ENCODE measurements at regions not wholly inside any gene's neighbourhood (a gene's known extent, or its start where the extent isn't known, plus 50 kb on each side); places are given as distances from the start of the nearest gene placed in this dataset.
A peak's percentile ranks its signal among the peaks of the same experiment; 100 is the strongest.

DNA sequence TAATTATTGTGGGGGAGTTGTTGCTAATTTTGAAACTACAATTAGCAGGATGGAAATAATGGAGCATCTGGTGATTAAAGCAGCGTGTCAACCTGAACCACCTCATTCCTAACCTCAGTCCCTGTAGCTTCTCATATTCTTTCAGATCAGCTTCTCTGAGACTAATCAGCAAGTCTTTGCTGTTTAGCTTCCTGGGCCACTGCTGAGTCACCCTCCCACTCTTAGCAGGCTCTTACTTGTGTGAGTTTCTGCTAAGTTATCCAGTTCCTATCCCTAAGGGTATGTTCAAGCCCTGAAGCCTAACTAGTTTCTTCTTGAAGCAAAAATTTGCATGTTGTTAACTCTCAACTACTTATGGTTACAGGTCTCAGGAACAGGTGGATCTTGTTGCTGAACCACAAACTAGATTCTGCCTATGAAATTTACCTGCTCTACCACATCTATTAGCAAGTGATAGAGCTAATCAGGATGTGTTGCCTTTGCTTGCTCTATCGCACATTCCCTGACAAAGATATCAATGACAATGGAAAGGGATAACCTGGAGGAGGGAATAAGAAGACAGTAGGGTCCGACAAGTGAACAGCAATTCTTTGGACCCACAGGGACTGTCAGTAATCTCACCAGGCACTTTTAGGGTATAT, 134.2 kb downstream of the EIF4E start:
- no peak for DNase-seq (ENCODE audit: low spot score in 2 of 2)
- Histone ChIP-seq H3K4me1 (no peaks in the 10 kb centered on the region), H3K36me3 (no peaks in the 10 kb centered on the region), H3K9me3 (no peaks in the 10 kb centered on the region), H3K27me3 (no peaks in the 10 kb centered on the region), H3K4me3 (no peak overlapping the region), H3K27ac (peak overlapping the region; percentile 10)
- TF ChIP-seq POLR2AphosphoS5 (IDR thresholded peaks at IDR 0.05) (no peak), POLR2A (IDR thresholded peaks at IDR 0.05) (no peak), CTCF (IDR thresholded peaks at IDR 0.05) (no peak), EP300 (IDR thresholded peaks at IDR 0.05) (no peak)
- WGBS, result 79% methylated on average over 3 of the region's 3 CpGs

- TF ChIP-seq POLR2AphosphoS5 (IDR thresholded peaks at IDR 0.05), result no peak
- no peak for TF ChIP-seq EP300 (IDR thresholded peaks at IDR 0.05)
- no peak for TF ChIP-seq CTCF (IDR thresholded peaks at IDR 0.05)
- TF ChIP-seq POLR2A (IDR thresholded peaks at IDR 0.05), result no peak
- Histone ChIP-seq H3K36me3 (no peaks in the 10 kb centered on the region), H3K4me1 (no peaks in the 10 kb centered on the region), H3K27me3 (no peaks in the 10 kb centered on the region), H3K27ac (peak overlapping the region; percentile 55), H3K9me3 (no peaks in the 10 kb centered on the region), H3K4me3 (no peak overlapping the region)
- 75% methylated on average over 3 of the region's 3 CpGs for WGBS
- no peak for DNase-seq (ENCODE audit: low spot score in 2 of 2)
These were observed 135.2 kb upstream of the TSPAN5 start for GRCh38 chr4:98793658-98794057.

DNA sequence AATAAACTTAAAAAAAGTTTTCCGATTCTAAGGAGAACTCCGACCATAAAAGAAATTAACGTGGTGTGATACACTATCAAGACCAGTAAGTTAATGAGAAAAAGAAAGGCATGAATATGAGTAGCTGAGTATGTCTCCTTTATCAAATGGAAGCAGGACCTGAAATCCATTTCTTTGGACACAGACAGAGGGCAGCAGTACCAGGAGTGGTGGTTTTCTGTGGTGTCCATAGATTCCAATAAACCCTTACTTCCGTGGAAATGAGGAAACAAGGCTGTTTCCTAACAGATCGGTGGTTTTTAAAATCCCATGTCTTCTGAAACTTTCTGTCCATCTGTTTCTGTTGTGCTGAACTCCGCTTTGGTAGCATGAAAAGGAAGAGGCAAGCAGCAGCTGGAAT, 128.5 kb upstream of the TSPAN5 start:
- TF ChIP-seq POLR2A (IDR thresholded peaks at IDR 0.05) (no peak), EP300 (IDR thresholded peaks at IDR 0.05) (no peak), POLR2AphosphoS5 (IDR thresholded peaks at IDR 0.05) (no peak), CTCF (IDR thresholded peaks at IDR 0.05) (no peak)
- no peaks in the 10 kb centered on the region for H3K4me1 ChIP-seq
- H3K9me3 ChIP-seq, result no peaks in the 10 kb centered on the region
- H3K27ac ChIP-seq, result no peak overlapping the region
- WGBS, result 67% methylated on average over 6 of the region's 6 CpGs
- no peak for DNase-seq (ENCODE audit: low spot score in 2 of 2)
- no peak overlapping the region for H3K4me3 ChIP-seq
- no peaks in the 10 kb centered on the region for H3K27me3 ChIP-seq
- no peaks in the 10 kb centered on the region for H3K36me3 ChIP-seq

GRCh38 chr4:98784947-98785706, 126.7 kb upstream of the TSPAN5 start:
- TF ChIP-seq POLR2AphosphoS5 (IDR thresholded peaks at IDR 0.05), result no peak
- no peak for TF ChIP-seq EP300 (IDR thresholded peaks at IDR 0.05)
- TF ChIP-seq CTCF (IDR thresholded peaks at IDR 0.05), result no peak
- no peak for TF ChIP-seq POLR2A (IDR thresholded peaks at IDR 0.05)

GRCh38 chr4:98781641-98782357, 123.4 kb upstream of the TSPAN5 start:
- no peaks in the 10 kb centered on the region for H3K9me3 ChIP-seq
- H3K27ac ChIP-seq, result no peak overlapping the region
- no peak overlapping the region for H3K4me3 ChIP-seq
- no peaks in the 10 kb centered on the region for H3K4me1 ChIP-seq
- H3K36me3 ChIP-seq, result no peaks in the 10 kb centered on the region
- TF ChIP-seq EP300 (IDR thresholded peaks at IDR 0.05), result no peak
- TF ChIP-seq POLR2A (IDR thresholded peaks at IDR 0.05), result no peak
- TF ChIP-seq POLR2AphosphoS5 (IDR thresholded peaks at IDR 0.05), result no peak
- TF ChIP-seq CTCF (IDR thresholded peaks at IDR 0.05), result no peak
- 56% methylated on average over 5 of the region's 5 CpGs for WGBS
- H3K27me3 ChIP-seq, result no peaks in the 10 kb centered on the region
- no peak for DNase-seq (ENCODE audit: low spot score in 2 of 2)

More at GRCh38 chr4:98784947-98785706, 126.7 kb upstream of the TSPAN5 start:
- H3K4me3 ChIP-seq, result no peak overlapping the region
- WGBS, result 77% methylated on average over 4 of the region's 4 CpGs
- DNase-seq (ENCODE audit: low spot score in 2 of 2), result no peak
- no peaks in the 10 kb centered on the region for H3K9me3 ChIP-seq
- H3K4me1 ChIP-seq, result no peaks in the 10 kb centered on the region
- no peaks in the 10 kb centered on the region for H3K27me3 ChIP-seq
- H3K36me3 ChIP-seq, result no peaks in the 10 kb centered on the region
- H3K27ac ChIP-seq, result no peak overlapping the region

All from suprapubic skin (tissue), 4 donors.